Liver (tissue), 8 donors: ENCODE measurements at regions not wholly inside any gene's neighbourhood (a gene's known extent, or its start where the extent isn't known, plus 50 kb on each side); places are given as distances from the start of the nearest gene placed in this dataset.

Experiments
- DNase-seq: peaks from one replicate; pipeline ENCODE4 v3.0.0-alpha.2; 2017; ENCODE audit warnings: low spot score
- H3K27ac ChIP-seq, 2 donors: one replicate each; pipeline ENCODE4 v1.7.0; 2013; ENCODE audit warnings: inconsistent platforms in 2 of 2, low read length in 2 of 2, control low read depth in 1 of 2, low read depth in 1 of 2, mild to moderate bottlenecking in 1 of 2
- H3K27me3 ChIP-seq, 4 donors: one replicate each; pipeline versions ENCODE4 v1.6.1 to v1.7.0; 2013; ENCODE audit warnings: low read length in 3 of 4, inconsistent platforms in 1 of 4, mild to moderate bottlenecking in 1 of 4, moderate library complexity in 1 of 4; ENCODE audit not compliant: control insufficient read depth in 4 of 4, insufficient read depth in 4 of 4
- H3K36me3 ChIP-seq, 4 donors: one replicate each; pipeline versions ENCODE4 v1.6.1 to v1.7.0; 2013; ENCODE audit warnings: low read length in 3 of 4, mild to moderate bottlenecking in 3 of 4, low read depth in 1 of 4, moderate library complexity in 1 of 4; ENCODE audit not compliant: control insufficient read depth in 4 of 4, insufficient read depth in 3 of 4
- H3K4me1 ChIP-seq, 4 donors: one replicate each; pipeline versions ENCODE4 v1.6.1 to v1.7.0; 2013; ENCODE audit warnings: low read length in 3 of 4, mild to moderate bottlenecking in 3 of 4, moderate library complexity in 1 of 4; ENCODE audit not compliant: control insufficient read depth in 4 of 4, insufficient read depth in 4 of 4
- H3K4me3 ChIP-seq, 3 donors: one replicate each; pipeline versions ENCODE4 v1.6.1 to v1.7.0; 2013; ENCODE audit warnings: low read length in 3 of 3, control low read depth in 1 of 3, low read depth in 1 of 3, mild to moderate bottlenecking in 1 of 3
- H3K9ac ChIP-seq, 2 donors: one replicate each; pipeline ENCODE4 v1.7.0; 2013; ENCODE audit warnings: low read length in 2 of 2, mild to moderate bottlenecking in 2 of 2, moderate library complexity in 2 of 2, control low read depth in 1 of 2, low read depth in 1 of 2
- H3K9me3 ChIP-seq, 4 donors: one replicate each; pipeline versions ENCODE4 v1.6.1 to v1.7.0; 2013; ENCODE audit warnings: low read length in 3 of 4; ENCODE audit not compliant: control insufficient read depth in 4 of 4
- ATF3 ChIP-seq: IDR thresholded peaks from 2 replicates; pipeline ENCODE4 v1.6.1; 2016; ENCODE audit warnings: antibody characterized with exemption
- CTCF ChIP-seq: fragments of 150-350 bp; IDR thresholded peaks from 2 replicates; pipeline ENCODE4 v1.5.1; 2017; ENCODE audit warnings: improper control_type of control experiment, low read depth, low read length; ENCODE audit not compliant: missing input control
- EGR1 ChIP-seq, 2 donors: IDR thresholded peaks; 2 replicates each; pipeline ENCODE4 v1.6.1; 2016 to 2018; ENCODE audit warnings: antibody characterized with exemption in 2 of 2, low read depth in 2 of 2
- FOXA2 ChIP-seq: IDR thresholded peaks from 2 replicates; pipeline ENCODE4 v1.6.1; 2016; ENCODE audit warnings: antibody characterized with exemption
- HNF4A ChIP-seq, 2 donors: conservative IDR thresholded peaks; 2 replicates each; pipeline ENCODE4 v1.6.1; 2016; ENCODE audit warnings: antibody characterized with exemption in 2 of 2, mild to moderate bottlenecking in 2 of 2
- JUND ChIP-seq, 2 donors: IDR thresholded peaks; 2 replicates each; pipeline ENCODE4 v1.6.1; 2016; ENCODE audit warnings: antibody characterized with exemption in 2 of 2
- MAX ChIP-seq: IDR thresholded peaks from 2 replicates; pipeline ENCODE4 v1.6.1; 2016; ENCODE audit warnings: antibody characterized with exemption
- NR2F2 ChIP-seq: IDR thresholded peaks from 2 replicates; pipeline ENCODE4 v1.6.1; 2016; ENCODE audit warnings: antibody characterized with exemption
- REST ChIP-seq: IDR thresholded peaks from 2 replicates; pipeline ENCODE4 v1.6.1; 2016; ENCODE audit warnings: antibody characterized with exemption, mild to moderate bottlenecking
- SP1 ChIP-seq: IDR thresholded peaks from 2 replicates; pipeline ENCODE4 v1.6.1; 2018; ENCODE audit warnings: antibody characterized with exemption, mild to moderate bottlenecking
- WGBS: extraction: QIAGEN DNeasy Blood & Tissue Kit; methylation state at CpG from one replicate; pipeline ENCODE4 v1.1.7; 2013; 5-methylcytosine and 5-hydroxymethylcytosine counted together
- donor health status: healthy.
- donor health status: healthy.
- donor health status: healthy.
- donor health status: healthy.
- donor health status: healthy.

GRCh38 chr6:164889980-164890379 is 419.4 kb downstream of the C6orf118 start:
- H3K36me3 ChIP-seq = no peaks in the 10 kb centered on the region
- H3K27me3 ChIP-seq = peaks cover 0 to 5% (median 0%) of the 10 kb centered on the region in 4 donors
- H3K4me1 ChIP-seq = no peaks in the 10 kb centered on the region
- 73% methylated on average over 4 of the region's 4 CpGs for WGBS
- no peak for DNase-seq
- H3K9ac ChIP-seq = no peak overlapping the region
- H3K27ac ChIP-seq = no peak overlapping the region
- peaks cover 0 to 4% (median 0%) of the 10 kb centered on the region in 4 donors for H3K9me3 ChIP-seq
- H3K4me3 ChIP-seq = no peak overlapping the region
- TF ChIP-seq CTCF = no peak
- no peak for TF ChIP-seq EGR1 (IDR thresholded peaks at IDR 0.05; ENCODE audit: low read depth in 2 of 2)
- TF ChIP-seq HNF4A (conservative IDR thresholded peaks at IDR 0.05) = no peak
- TF ChIP-seq MAX = no peak
- no peak for TF ChIP-seq REST
- no peak for TF ChIP-seq JUND (IDR thresholded peaks at IDR 0.05)

- no peak for DNase-seq
- H3K4me1 ChIP-seq = no peaks in the 10 kb centered on the region
- no peak overlapping the region for H3K9ac ChIP-seq
- H3K27me3 ChIP-seq = peaks cover 0 to 5% (median 0%) of the 10 kb centered on the region in 4 donors
- H3K36me3 ChIP-seq = no peaks in the 10 kb centered on the region
- no peak overlapping the region for H3K27ac ChIP-seq
- TF ChIP-seq REST = no peak
- TF ChIP-seq FOXA2 = no peak
- TF ChIP-seq SP1 = no peak
- TF ChIP-seq NR2F2 = no peak
- TF ChIP-seq ATF3 = no peak
- peaks cover 0 to 4% (median 0%) of the 10 kb centered on the region in 4 donors for H3K9me3 ChIP-seq
- H3K4me3 ChIP-seq = no peak overlapping the region
Measured at GRCh38 chr6:164887660-164888059, 421.7 kb downstream of the C6orf118 start.
